ENCODE measurements at regions not wholly inside any gene's neighbourhood (a gene's known extent, or its start where the extent isn't known, plus 50 kb on each side); places are given as distances from the start of the nearest gene placed in this dataset.
"Not testable (repeated sequence)": the region's sequence is repeated elsewhere in the genome, so short reads cannot be mapped to it uniquely, and the experiment has no call there.

- H3K9me3 ChIP-seq: no peaks in the 10 kb centered on the region
- WGBS, 2 donors (ENCODE audit: low coverage in 1 of 2): 63 to 77% methylated on average over 3 of the region's 3 CpGs
- H3K27me3 ChIP-seq: no peaks in the 10 kb centered on the region
- no peak for TF ChIP-seq POLR2A (IDR thresholded peaks at IDR 0.05)
- no peaks in the 10 kb centered on the region for H3K36me3 ChIP-seq
- H3K4me3 ChIP-seq: no peak overlapping the region
- no peak for ATAC-seq
- H3K4me1 ChIP-seq: peaks cover 0 to 14% (median 5%) of the 10 kb centered on the region in 3 donors
- H3K27ac ChIP-seq: no peak overlapping the region
Measured at GRCh38 chr9:88875400-88876120, 115.7 kb upstream of the S1PR3 start.

- Histone ChIP-seq H3K36me3 (no peaks in the 10 kb centered on the region), H3K27ac (no peak overlapping the region), H3K4me1 (no peaks in the 10 kb centered on the region), H3K9me3 (peaks cover 0 to 5% (median 0%) of the 10 kb centered on the region in 3 donors), H3K27me3 (no peaks in the 10 kb centered on the region), H3K4me3 (no peak overlapping the region)
- no peak for ATAC-seq
- TF ChIP-seq POLR2A (IDR thresholded peaks at IDR 0.05): no peak
- no peak for TF ChIP-seq EP300 (IDR thresholded peaks at IDR 0.05)
- TF ChIP-seq POLR2AphosphoS5 (IDR thresholded peaks at IDR 0.05): no peak
- TF ChIP-seq, protein P1, sequence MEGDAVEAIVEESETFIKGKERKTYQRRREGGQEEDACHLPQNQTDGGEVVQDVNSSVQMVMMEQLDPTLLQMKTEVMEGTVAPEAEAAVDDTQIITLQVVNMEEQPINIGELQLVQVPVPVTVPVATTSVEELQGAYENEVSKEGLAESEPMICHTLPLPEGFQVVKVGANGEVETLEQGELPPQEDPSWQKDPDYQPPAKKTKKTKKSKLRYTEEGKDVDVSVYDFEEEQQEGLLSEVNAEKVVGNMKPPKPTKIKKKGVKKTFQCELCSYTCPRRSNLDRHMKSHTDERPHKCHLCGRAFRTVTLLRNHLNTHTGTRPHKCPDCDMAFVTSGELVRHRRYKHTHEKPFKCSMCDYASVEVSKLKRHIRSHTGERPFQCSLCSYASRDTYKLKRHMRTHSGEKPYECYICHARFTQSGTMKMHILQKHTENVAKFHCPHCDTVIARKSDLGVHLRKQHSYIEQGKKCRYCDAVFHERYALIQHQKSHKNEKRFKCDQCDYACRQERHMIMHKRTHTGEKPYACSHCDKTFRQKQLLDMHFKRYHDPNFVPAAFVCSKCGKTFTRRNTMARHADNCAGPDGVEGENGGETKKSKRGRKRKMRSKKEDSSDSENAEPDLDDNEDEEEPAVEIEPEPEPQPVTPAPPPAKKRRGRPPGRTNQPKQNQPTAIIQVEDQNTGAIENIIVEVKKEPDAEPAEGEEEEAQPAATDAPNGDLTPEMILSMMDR (IDR thresholded peaks at IDR 0.05): no peak
- 81% methylated on average over 3 of the region's 8 CpGs; no CpG with 5 or more reads in 1 of the 2 donors for WGBS, 2 donors (ENCODE audit: low coverage in 1 of 2)
Measured at GRCh38 chr9:88880199-88880598, 111.1 kb upstream of the S1PR3 start.

- H3K4me1 ChIP-seq, ATAC-seq, H3K27me3 ChIP-seq, H3K9me3 ChIP-seq, H3K36me3 ChIP-seq, H3K4me3 ChIP-seq, H3K27ac ChIP-seq: not testable (repeated sequence)
- WGBS, 2 donors (ENCODE audit: low coverage in 1 of 2): 100% methylated on average over 1 of the region's 1 CpG
Measured at GRCh38 chr9:88884291-88884690, 107.0 kb upstream of the S1PR3 start.

DNA sequence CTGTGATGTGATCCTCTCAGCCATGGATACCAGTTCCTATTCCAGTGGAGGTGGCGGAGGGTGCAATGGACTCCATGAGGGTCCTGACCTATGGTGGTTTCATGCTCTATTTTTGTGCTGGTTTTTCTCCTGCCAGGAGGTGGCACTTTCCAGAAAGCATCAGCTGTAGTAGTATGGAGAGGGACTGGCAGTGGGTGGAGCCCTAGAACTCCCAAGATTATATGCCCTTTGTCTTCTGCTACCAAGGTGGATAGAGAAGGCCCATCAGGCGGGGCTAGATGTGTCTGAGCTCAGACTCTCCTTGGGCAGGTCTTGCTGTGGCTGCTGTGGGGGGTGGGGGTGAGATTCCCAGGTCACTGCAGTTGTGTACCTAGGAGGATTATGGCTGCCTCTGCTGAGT is 104.5 kb upstream of the S1PR3 start:
- WGBS, 2 donors (ENCODE audit: low coverage in 1 of 2): 0% methylated on average over 1 of the region's 2 CpGs; no CpG with 5 or more reads in 1 of the 2 donors
- not testable (repeated sequence) for H3K4me3 ChIP-seq, H3K27me3 ChIP-seq, H3K27ac ChIP-seq, H3K9me3 ChIP-seq, ATAC-seq, H3K4me1 ChIP-seq, H3K36me3 ChIP-seq

GRCh38 chr9:88889386-88889785 is 101.9 kb upstream of the S1PR3 start:
- Histone ChIP-seq H3K36me3 (no peaks in the 10 kb centered on the region), H3K27ac (no peak overlapping the region), H3K4me1 (peaks cover 0 to 8% (median 0%) of the 10 kb centered on the region in 3 donors), H3K27me3 (no peaks in the 10 kb centered on the region), H3K9me3 (no peaks in the 10 kb centered on the region), H3K4me3 (no peak overlapping the region)
- WGBS, 2 donors (ENCODE audit: low coverage in 1 of 2): 63% methylated on average over 4 of the region's 4 CpGs; no CpG with 5 or more reads in 1 of the 2 donors
- no peak for TF ChIP-seq POLR2AphosphoS5 (IDR thresholded peaks at IDR 0.05)
- no peak for TF ChIP-seq EP300 (IDR thresholded peaks at IDR 0.05)
- TF ChIP-seq, protein P1 (IDR thresholded peaks at IDR 0.05): no peak
- TF ChIP-seq POLR2A (IDR thresholded peaks at IDR 0.05): no peak
- ATAC-seq: no peak

- H3K9me3 ChIP-seq: no peaks in the 10 kb centered on the region
- H3K4me3 ChIP-seq: no peak overlapping the region
- no peaks in the 10 kb centered on the region for H3K27me3 ChIP-seq
- H3K27ac ChIP-seq: no peak overlapping the region
- peaks cover 0 to 8% (median 0%) of the 10 kb centered on the region in 3 donors for H3K4me1 ChIP-seq
- H3K36me3 ChIP-seq: no peaks in the 10 kb centered on the region
- TF ChIP-seq POLR2AphosphoS5 (IDR thresholded peaks at IDR 0.05): no peak
- 90 to 100% methylated on average over 1 to 4 of the region's 4 CpGs for WGBS, 2 donors (ENCODE audit: low coverage in 1 of 2)
- ATAC-seq: no peak
Measured at GRCh38 chr9:88890546-88890945, 100.7 kb upstream of the S1PR3 start.

DNA sequence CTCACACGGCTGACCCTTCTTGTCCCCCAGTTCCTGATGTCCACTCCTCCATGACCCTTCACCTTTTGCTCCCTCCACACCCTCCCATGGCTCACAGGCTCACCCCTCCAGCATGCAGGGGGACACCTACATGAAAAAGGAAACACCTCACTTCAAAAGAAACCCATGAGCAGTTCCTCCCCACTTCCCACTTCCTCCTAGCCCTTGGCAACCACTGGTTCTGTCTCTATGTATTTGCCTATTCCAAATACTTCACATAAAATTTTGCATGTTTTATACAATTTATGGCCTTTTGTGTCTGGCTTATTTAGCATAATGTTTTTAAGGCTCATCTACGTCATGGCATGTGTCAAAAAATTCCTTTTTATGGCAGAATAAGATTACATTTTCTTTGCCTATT is 100.2 kb upstream of the S1PR3 start:
- no peak overlapping the region for H3K4me3 ChIP-seq
- no peak for ATAC-seq
- no peak overlapping the region for H3K27ac ChIP-seq
- WGBS, 2 donors (ENCODE audit: low coverage in 1 of 2): 83 to 90% methylated on average over 1 to 2 of the region's 2 CpGs
- peaks cover 0 to 8% (median 0%) of the 10 kb centered on the region in 3 donors for H3K4me1 ChIP-seq
- TF ChIP-seq, protein P1 (IDR thresholded peaks at IDR 0.05): no peak
- no peak for TF ChIP-seq EP300 (IDR thresholded peaks at IDR 0.05)
- no peaks in the 10 kb centered on the region for H3K9me3 ChIP-seq
- no peaks in the 10 kb centered on the region for H3K27me3 ChIP-seq
- no peaks in the 10 kb centered on the region for H3K36me3 ChIP-seq

Measured in gastroesophageal sphincter (tissue), 4 donors.